Motor neuron (in vitro differentiated cells): ENCODE measurements at regions not wholly inside any gene's neighbourhood (a gene's known extent, or its start where the extent isn't known, plus 50 kb on each side); places are given as distances from the start of the nearest gene placed in this dataset.
A peak's percentile ranks its signal among the peaks of the same experiment; 100 is the strongest.

Source experiments
- ATAC-seq, 8 experiments: fragments of 200-7000 bp; cut with Tn5 transposase; replicated peaks in 6 of 8; 2 replicates each; pipeline ENCODE4 v1.8.0; 2021; ENCODE audit warnings: mild to moderate bottlenecking in 8 of 8, moderate library complexity in 8 of 8
- H3K27ac ChIP-seq, 2 donors: fragments of 250-450 bp; sonication (Bioruptor Pico); 2 replicates each; pipeline ENCODE4 v1.9.0; 2021; ENCODE audit warnings: antibody characterized with exemption in 2 of 2, mild to moderate bottlenecking in 2 of 2, moderate library complexity in 1 of 2
- H3K4me1 ChIP-seq, 2 donors: fragments of 250-450 bp; sonication (Bioruptor Pico); replicated peaks in 1 of 2; 2 replicates each; pipeline ENCODE4 v1.6.1; 2021; ENCODE audit warnings: antibody characterized with exemption in 2 of 2, mild to moderate bottlenecking in 2 of 2, moderate library complexity in 1 of 2
- H3K4me3 ChIP-seq, 5 donors: fragments of 250-450 bp; sonication (Bioruptor Pico); 2 replicates each; pipeline ENCODE4 v1.9.0; 2021; ENCODE audit warnings: antibody characterized with exemption in 5 of 5, mild to moderate bottlenecking in 5 of 5, moderate library complexity in 4 of 5
- WGBS, 10 experiments: fragments of 450-650 bp; shearing (Covaris generic); methylation state at CpG; one replicate each; pipeline ENCODE4 v1.0.0; 2022; 5-methylcytosine and 5-hydroxymethylcytosine counted together
- in situ Hi-C, 9 experiments: fragments of 400-800 bp; cut with MboI; loops; one replicate each; pipeline ENCODE4 v1.15.0; 2021; ENCODE audit warnings: low sequenced_read_pairs in 9 of 9, low pct_unique_long_range_greater_than_20kb in 2 of 9; ENCODE audit not compliant: unreplicated experiment in 9 of 9

- Histone ChIP-seq H3K27ac (no peak overlapping the region), H3K4me3 (no peak overlapping the region), H3K4me1 (peaks cover 2 to 6% of the 10 kb centered on the region in 2 donors)
- in situ Hi-C loops: no loop called here
- ATAC-seq: peak in 2 of 8 experiments; percentile 19 to 36
- 0 to 61% (median 46%) methylated on average over 2 to 7 of the region's 7 CpGs; no CpG with 5 or more reads in 1 of the 10 experiments for WGBS, 10 experiments
Measured at GRCh38 chr6:88268508-88268907, 102.4 kb upstream of the CNR1 start.

GRCh38 chr6:88266126-88266525 is 100.0 kb upstream of the CNR1 start:
- in situ Hi-C loops: no loop called here
- Histone ChIP-seq H3K4me1 (peaks cover 5 to 10% of the 10 kb centered on the region in 2 donors), H3K4me3 (no peak overlapping the region), H3K27ac (no peak overlapping the region)
- no peak for ATAC-seq

GRCh38 chr6:88263591-88263990 is 97.4 kb upstream of the CNR1 start:
- H3K27ac ChIP-seq: no peak overlapping the region
- 0 to 86% (median 47%) methylated on average over 1 to 3 of the region's 3 CpGs; no CpG with 5 or more reads in 1 of the 10 experiments for WGBS, 10 experiments
- H3K4me3 ChIP-seq: no peak overlapping the region
- in situ Hi-C loops: no loop called here
- peaks cover 5 to 10% of the 10 kb centered on the region in 2 donors for H3K4me1 ChIP-seq
- ATAC-seq: peak in 5 of 8 experiments; percentile 62 to 77 (median 73)

- H3K4me3 ChIP-seq: no peak overlapping the region
- in situ Hi-C loops: no loop called here
- no peak overlapping the region for H3K27ac ChIP-seq
- peaks cover 5 to 7% of the 10 kb centered on the region in 2 donors for H3K4me1 ChIP-seq
- no peak for ATAC-seq
- WGBS, 10 experiments: 0 to 100% (median 73%) methylated on average over 1 to 6 of the region's 6 CpGs
Measured at GRCh38 chr6:88262332-88262731, 96.2 kb upstream of the CNR1 start.

- WGBS, 10 experiments: 37 to 92% (median 80%) methylated on average over 2 to 7 of the region's 7 CpGs; no CpG with 5 or more reads in 3 of the 10 experiments
- no peak overlapping the region for H3K4me3 ChIP-seq
- no peak overlapping the region for H3K27ac ChIP-seq
- in situ Hi-C loops: no loop called here
- ATAC-seq: no peak
- H3K4me1 ChIP-seq: peaks cover 0 to 3% of the 10 kb centered on the region in 2 donors
Measured at GRCh38 chr6:88251301-88251700, 85.2 kb upstream of the CNR1 start.

- ATAC-seq: no peak
- H3K4me3 ChIP-seq: no peak overlapping the region
- peaks cover 0 to 5% of the 10 kb centered on the region in 2 donors for H3K4me1 ChIP-seq
- H3K27ac ChIP-seq: no peak overlapping the region
- in situ Hi-C loops: loop anchor here in 1 of 9 experiments (25.0 kb wide), 1 partner anchor 412 kb away; no protein-coding TSS in a partner anchor
- 24 to 100% (median 92%) methylated on average over 1 to 4 of the region's 4 CpGs; no CpG with 5 or more reads in 1 of the 10 experiments for WGBS, 10 experiments
Measured at GRCh38 chr6:88248709-88249321, 82.7 kb upstream of the CNR1 start.

- 0 to 100% (median 80%) methylated on average over 1 to 2 of the region's 2 CpGs; no CpG with 5 or more reads in 4 of the 10 experiments for WGBS, 10 experiments
- ATAC-seq: peak in 7 of 8 experiments; percentile 38 to 90 (median 84)
- in situ Hi-C loops: loop anchor here in 1 of 9 experiments (25.0 kb wide), 1 partner anchor 409 kb away; no protein-coding TSS in a partner anchor
- no peak overlapping the region for H3K27ac ChIP-seq
- H3K4me3 ChIP-seq: no peak overlapping the region
- H3K4me1 ChIP-seq: peaks cover 0 to 5% of the 10 kb centered on the region in 2 donors
Measured at GRCh38 chr6:88246654-88247053, 80.5 kb upstream of the CNR1 start.

GRCh38 chr6:88244721-88245120 is 78.6 kb upstream of the CNR1 start:
- 0 to 93% (median 67%) methylated on average over 2 to 3 of the region's 3 CpGs; no CpG with 5 or more reads in 1 of the 10 experiments for WGBS, 10 experiments
- no peak for ATAC-seq

GRCh38 chr6:88238901-88239300 is 72.8 kb upstream of the CNR1 start:
- no peak overlapping the region for H3K27ac ChIP-seq
- ATAC-seq: no peak
- WGBS, 10 experiments: 0 to 100% (median 85%) methylated on average over 1 to 3 of the region's 3 CpGs
- peaks cover 0 to 14% of the 10 kb centered on the region in 2 donors for H3K4me1 ChIP-seq
- in situ Hi-C loops: loop anchor here in 1 of 9 experiments (25.0 kb wide), 1 partner anchor 402 kb away; no protein-coding TSS in a partner anchor
- H3K4me3 ChIP-seq: no peak overlapping the region

More at GRCh38 chr6:88244721-88245120, 78.6 kb upstream of the CNR1 start:
- no peak overlapping the region for H3K27ac ChIP-seq
- no peak overlapping the region for H3K4me3 ChIP-seq
- in situ Hi-C loops: loop anchor here in 1 of 9 experiments (25.0 kb wide), 1 partner anchor 407 kb away; no protein-coding TSS in a partner anchor
- peaks cover 0 to 5% of the 10 kb centered on the region in 2 donors for H3K4me1 ChIP-seq

- Histone ChIP-seq H3K27ac (no peak overlapping the region), H3K4me3 (no peak overlapping the region), H3K4me1 (peaks cover 0 to 14% of the 10 kb centered on the region in 2 donors)
- ATAC-seq: peak in 3 of 8 experiments; percentile 67 to 77 (median 69)
- in situ Hi-C loops: loop anchor here in 1 of 9 experiments (25.0 kb wide), 1 partner anchor 401 kb away; no protein-coding TSS in a partner anchor
- WGBS, 10 experiments: 0 to 86% (median 30%) methylated on average over 1 of the region's 1 CpG; no CpG with 5 or more reads in 4 of the 10 experiments
Measured at GRCh38 chr6:88238065-88238464, 71.9 kb upstream of the CNR1 start.

GRCh38 chr6:88236612-88237360 is 70.6 kb upstream of the CNR1 start:
- Histone ChIP-seq H3K4me1 (peaks cover 0 to 14% of the 10 kb centered on the region in 2 donors), H3K4me3 (no peak overlapping the region), H3K27ac (no peak overlapping the region)
- 2 to 79% (median 59%) methylated on average over 2 to 7 of the region's 7 CpGs for WGBS, 10 experiments
- in situ Hi-C loops: loop anchor here in 1 of 9 experiments (25.0 kb wide), 1 partner anchor 399 kb away; no protein-coding TSS in a partner anchor
- peak in 3 of 8 experiments; percentile 67 to 84 (median 76) for ATAC-seq

GRCh38 chr6:88232753-88233152 is 66.6 kb upstream of the CNR1 start:
- Histone ChIP-seq H3K4me3 (no peak overlapping the region), H3K4me1 (peaks cover 0 to 14% of the 10 kb centered on the region in 2 donors), H3K27ac (no peak overlapping the region)
- WGBS, 10 experiments: 0 to 83% (median 13%) methylated on average over 1 of the region's 1 CpG; no CpG with 5 or more reads in 2 of the 10 experiments
- in situ Hi-C loops: loop anchor here in 1 of 9 experiments (25.0 kb wide), 1 partner anchor 395 kb away; no protein-coding TSS in a partner anchor
- no peak for ATAC-seq

- H3K4me3 ChIP-seq: no peak overlapping the region
- WGBS, 10 experiments: 0 to 86% (median 38%) methylated on average over 1 of the region's 1 CpG; no CpG with 5 or more reads in 4 of the 10 experiments
- in situ Hi-C loops: no loop called here
- no peak for ATAC-seq
- H3K27ac ChIP-seq: no peak overlapping the region
- no peaks in the 10 kb centered on the region for H3K4me1 ChIP-seq
Measured at GRCh38 chr6:88223298-88223697, 57.2 kb upstream of the CNR1 start.
